Ishikawa (cell line): ENCODE measurements at regions not wholly inside any gene's neighbourhood (a gene's known extent, or its start where the extent isn't known, plus 50 kb on each side); places are given as distances from the start of the nearest gene placed in this dataset.

Source experiments
- CEBPB ChIP-seq: IDR thresholded peaks from 2 replicates; pipeline ENCODE4 v1.6.1; 2012
- CREB1 ChIP-seq: IDR thresholded peaks from 2 replicates; pipeline ENCODE4 v1.6.1; 2012; ENCODE audit warnings: low read depth
- EGR1 ChIP-seq: IDR thresholded peaks from 2 replicates; pipeline ENCODE4 v1.6.1; 2012
- EP300 ChIP-seq: IDR thresholded peaks from 2 replicates; pipeline ENCODE4 v1.6.1; 2012; ENCODE audit warnings: borderline replicate concordance
- FOXM1 ChIP-seq: IDR thresholded peaks from 2 replicates; pipeline ENCODE4 v1.6.1; 2012; ENCODE audit warnings: low read depth, borderline replicate concordance
- MAX ChIP-seq: IDR thresholded peaks from 2 replicates; pipeline ENCODE4 v1.6.1; 2012
- NFIC ChIP-seq: IDR thresholded peaks from 2 replicates; pipeline ENCODE4 v1.6.1; 2012
- RAD21 ChIP-seq: IDR thresholded peaks from 2 replicates; pipeline ENCODE4 v1.6.1; 2012; ENCODE audit warnings: low read depth
- REST ChIP-seq: IDR thresholded peaks from 2 replicates; pipeline ENCODE4 v1.6.1; 2012; ENCODE audit warnings: low read depth, mild to moderate bottlenecking
- TAF1 ChIP-seq: IDR thresholded peaks from 2 replicates; pipeline ENCODE4 v1.6.1; 2012; ENCODE audit warnings: low read depth, mild to moderate bottlenecking
- TCF12 ChIP-seq: IDR thresholded peaks from 2 replicates; pipeline ENCODE4 v1.6.1; 2012; ENCODE audit warnings: low read depth
- TEAD4 ChIP-seq: IDR thresholded peaks from 2 replicates; pipeline ENCODE4 v1.6.1; 2012
- USF1 ChIP-seq: IDR thresholded peaks from 2 replicates; pipeline ENCODE4 v1.6.1; 2012
- YY1 ChIP-seq: IDR thresholded peaks from 2 replicates; pipeline ENCODE4 v1.6.1; 2012; ENCODE audit warnings: low read depth
- ZBTB7A ChIP-seq: IDR thresholded peaks from 2 replicates; pipeline ENCODE4 v1.6.1; 2012; ENCODE audit warnings: low read depth

- TF ChIP-seq TEAD4, result no peak
- TF ChIP-seq EGR1, result no peak
- no peak for TF ChIP-seq EP300
- TF ChIP-seq NFIC, result no peak
- TF ChIP-seq CEBPB, result no peak
- no peak for TF ChIP-seq YY1
- no peak for TF ChIP-seq CREB1
- no peak for TF ChIP-seq ZBTB7A
- TF ChIP-seq MAX, result no peak
- no peak for TF ChIP-seq FOXM1
- no peak for TF ChIP-seq REST
- no peak for TF ChIP-seq RAD21
- TF ChIP-seq TAF1, result no peak
Observed at GRCh38 chr3:14057701-14058100, 67.0 kb downstream of the CHCHD4 start.

GRCh38 chr3:14047841-14048240 is 76.8 kb downstream of the CHCHD4 start:
- TF ChIP-seq REST (no peak), TEAD4 (no peak), ZBTB7A (no peak), MAX (no peak)

GRCh38 chr3:14047027-14047426 is 77.6 kb downstream of the CHCHD4 start:
- no peak for TF ChIP-seq ZBTB7A
- TF ChIP-seq YY1, result no peak
- TF ChIP-seq USF1, result no peak
- no peak for TF ChIP-seq FOXM1
- no peak for TF ChIP-seq REST
- no peak for TF ChIP-seq TEAD4
- TF ChIP-seq EP300, result no peak
- no peak for TF ChIP-seq RAD21
- no peak for TF ChIP-seq TAF1
- no peak for TF ChIP-seq CEBPB
- TF ChIP-seq EGR1, result no peak
- no peak for TF ChIP-seq TCF12
- no peak for TF ChIP-seq MAX
- TF ChIP-seq CREB1, result no peak
- no peak for TF ChIP-seq NFIC

GRCh38 chr3:14042680-14043079 is 82.0 kb downstream of the CHCHD4 start:
- TF ChIP-seq REST (no peak), EGR1 (no peak), ZBTB7A (no peak), FOXM1 (no peak), USF1 (no peak), EP300 (no peak), NFIC (no peak), TEAD4 (no peak), TCF12 (no peak), TAF1 (no peak), RAD21 (no peak), CREB1 (no peak), MAX (no peak), CEBPB (no peak)
